ENCODE measurements at regions not wholly inside any gene's neighbourhood (a gene's known extent, or its start where the extent isn't known, plus 50 kb on each side); places are given as distances from the start of the nearest gene placed in this dataset.

DNA sequence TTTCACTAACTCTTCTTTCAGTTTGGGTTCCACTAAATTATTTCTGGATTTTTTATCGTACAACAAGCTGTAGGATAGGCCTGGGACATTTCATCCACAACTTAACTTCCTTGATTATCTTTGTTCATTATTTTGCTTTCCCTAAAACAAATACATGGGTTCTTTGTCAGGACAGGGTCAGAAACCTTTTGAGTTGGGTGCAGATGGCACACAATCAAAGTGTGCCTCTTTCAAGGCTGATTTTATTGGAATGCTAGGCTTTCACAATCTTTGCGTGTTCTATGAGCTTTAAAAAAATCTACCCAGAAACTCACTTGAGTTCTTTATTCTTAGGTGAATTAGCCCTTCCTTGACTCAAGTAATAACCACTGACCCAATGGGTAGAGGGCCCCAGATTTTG lies 348.4 kb downstream of the FAM47B start:
- TF ChIP-seq, protein P1, sequence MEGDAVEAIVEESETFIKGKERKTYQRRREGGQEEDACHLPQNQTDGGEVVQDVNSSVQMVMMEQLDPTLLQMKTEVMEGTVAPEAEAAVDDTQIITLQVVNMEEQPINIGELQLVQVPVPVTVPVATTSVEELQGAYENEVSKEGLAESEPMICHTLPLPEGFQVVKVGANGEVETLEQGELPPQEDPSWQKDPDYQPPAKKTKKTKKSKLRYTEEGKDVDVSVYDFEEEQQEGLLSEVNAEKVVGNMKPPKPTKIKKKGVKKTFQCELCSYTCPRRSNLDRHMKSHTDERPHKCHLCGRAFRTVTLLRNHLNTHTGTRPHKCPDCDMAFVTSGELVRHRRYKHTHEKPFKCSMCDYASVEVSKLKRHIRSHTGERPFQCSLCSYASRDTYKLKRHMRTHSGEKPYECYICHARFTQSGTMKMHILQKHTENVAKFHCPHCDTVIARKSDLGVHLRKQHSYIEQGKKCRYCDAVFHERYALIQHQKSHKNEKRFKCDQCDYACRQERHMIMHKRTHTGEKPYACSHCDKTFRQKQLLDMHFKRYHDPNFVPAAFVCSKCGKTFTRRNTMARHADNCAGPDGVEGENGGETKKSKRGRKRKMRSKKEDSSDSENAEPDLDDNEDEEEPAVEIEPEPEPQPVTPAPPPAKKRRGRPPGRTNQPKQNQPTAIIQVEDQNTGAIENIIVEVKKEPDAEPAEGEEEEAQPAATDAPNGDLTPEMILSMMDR (IDR thresholded peaks at IDR 0.05; ENCODE audit: low read length): no peak
- no peak for TF ChIP-seq EZH2 (IDR thresholded peaks at IDR 0.05; ENCODE audit: borderline replicate concordance, low read length)
